ENCODE measurements at regions not wholly inside any gene's neighbourhood (a gene's known extent, or its start where the extent isn't known, plus 50 kb on each side); places are given as distances from the start of the nearest gene placed in this dataset.

DNA sequence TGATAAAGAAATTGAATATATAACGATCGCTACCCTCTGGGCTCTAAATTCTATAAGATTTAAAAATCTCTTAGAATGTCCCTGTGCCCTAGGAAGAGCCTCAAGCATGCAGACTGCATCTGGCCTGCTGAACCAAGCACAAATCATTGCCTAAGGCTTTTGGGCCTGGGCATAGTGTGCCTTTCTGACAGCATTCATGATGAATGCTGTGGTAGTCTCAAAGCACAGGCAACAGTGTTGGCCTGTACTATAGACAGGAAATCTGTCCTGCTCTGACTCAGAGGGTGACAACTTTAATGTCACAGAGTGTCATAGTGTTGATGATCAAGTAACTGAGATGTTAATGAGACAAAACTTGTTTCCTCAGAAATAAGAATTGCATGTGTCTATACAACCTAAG is 717.3 kb downstream of the STIM2 start:
- DNase-seq (ENCODE audit: low read depth), result no peak
- no peak overlapping the region for H3K4me3 ChIP-seq (ENCODE audit: low read depth, low read length)
- TF ChIP-seq, protein P1, sequence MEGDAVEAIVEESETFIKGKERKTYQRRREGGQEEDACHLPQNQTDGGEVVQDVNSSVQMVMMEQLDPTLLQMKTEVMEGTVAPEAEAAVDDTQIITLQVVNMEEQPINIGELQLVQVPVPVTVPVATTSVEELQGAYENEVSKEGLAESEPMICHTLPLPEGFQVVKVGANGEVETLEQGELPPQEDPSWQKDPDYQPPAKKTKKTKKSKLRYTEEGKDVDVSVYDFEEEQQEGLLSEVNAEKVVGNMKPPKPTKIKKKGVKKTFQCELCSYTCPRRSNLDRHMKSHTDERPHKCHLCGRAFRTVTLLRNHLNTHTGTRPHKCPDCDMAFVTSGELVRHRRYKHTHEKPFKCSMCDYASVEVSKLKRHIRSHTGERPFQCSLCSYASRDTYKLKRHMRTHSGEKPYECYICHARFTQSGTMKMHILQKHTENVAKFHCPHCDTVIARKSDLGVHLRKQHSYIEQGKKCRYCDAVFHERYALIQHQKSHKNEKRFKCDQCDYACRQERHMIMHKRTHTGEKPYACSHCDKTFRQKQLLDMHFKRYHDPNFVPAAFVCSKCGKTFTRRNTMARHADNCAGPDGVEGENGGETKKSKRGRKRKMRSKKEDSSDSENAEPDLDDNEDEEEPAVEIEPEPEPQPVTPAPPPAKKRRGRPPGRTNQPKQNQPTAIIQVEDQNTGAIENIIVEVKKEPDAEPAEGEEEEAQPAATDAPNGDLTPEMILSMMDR (IDR thresholded peaks at IDR 0.05; ENCODE audit: insufficient read depth, low read length), result no peak

DNA sequence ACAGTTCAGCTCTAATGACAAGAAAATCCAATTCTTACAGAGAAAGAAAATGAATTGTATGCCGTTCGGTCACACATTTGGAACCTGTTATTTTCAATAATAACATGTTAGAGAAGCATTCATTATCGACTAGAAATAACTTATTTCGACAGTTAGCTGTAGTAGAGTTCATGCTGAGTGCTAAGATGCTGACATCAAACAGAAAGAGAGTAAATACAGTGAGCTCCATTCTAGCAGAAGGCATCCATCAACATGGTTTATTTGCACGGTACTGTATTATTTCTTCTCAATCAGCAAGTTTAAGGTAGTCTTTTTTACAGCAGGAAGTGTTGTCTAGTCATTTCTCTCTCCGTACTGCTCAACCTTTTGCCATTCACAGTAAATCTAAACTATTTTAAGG is 732.1 kb downstream of the STIM2 start:
- no peak overlapping the region for H3K4me3 ChIP-seq (ENCODE audit: low read depth, low read length)
- DNase-seq (ENCODE audit: low read depth), result no peak
- TF ChIP-seq, protein P1 (IDR thresholded peaks at IDR 0.05; ENCODE audit: insufficient read depth, low read length), result no peak

DNA sequence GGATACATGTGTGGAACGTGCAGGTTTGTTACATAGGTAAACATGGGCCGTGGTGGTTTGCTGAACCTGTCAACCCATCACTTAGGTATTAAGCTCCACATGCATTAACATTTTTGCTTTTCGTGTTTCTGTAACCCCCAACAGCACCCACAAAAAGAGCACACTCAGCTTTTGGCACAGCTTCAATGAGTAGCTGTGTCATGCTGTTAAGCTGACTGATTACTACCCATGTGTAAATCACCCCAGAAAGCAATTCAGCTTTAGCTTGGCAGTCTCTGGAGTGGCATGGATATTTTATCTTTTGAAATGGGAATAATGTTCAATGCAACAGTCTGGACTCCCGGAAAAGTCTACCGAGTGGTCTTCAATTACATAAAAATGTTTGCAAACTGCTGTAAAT is 734.3 kb downstream of the STIM2 start:
- TF ChIP-seq, protein P1 (IDR thresholded peaks at IDR 0.05; ENCODE audit: insufficient read depth, low read length), result no peak
- DNase-seq (ENCODE audit: low read depth), result no peak
- H3K4me3 ChIP-seq (ENCODE audit: low read depth, low read length), result no peak overlapping the region

DNA sequence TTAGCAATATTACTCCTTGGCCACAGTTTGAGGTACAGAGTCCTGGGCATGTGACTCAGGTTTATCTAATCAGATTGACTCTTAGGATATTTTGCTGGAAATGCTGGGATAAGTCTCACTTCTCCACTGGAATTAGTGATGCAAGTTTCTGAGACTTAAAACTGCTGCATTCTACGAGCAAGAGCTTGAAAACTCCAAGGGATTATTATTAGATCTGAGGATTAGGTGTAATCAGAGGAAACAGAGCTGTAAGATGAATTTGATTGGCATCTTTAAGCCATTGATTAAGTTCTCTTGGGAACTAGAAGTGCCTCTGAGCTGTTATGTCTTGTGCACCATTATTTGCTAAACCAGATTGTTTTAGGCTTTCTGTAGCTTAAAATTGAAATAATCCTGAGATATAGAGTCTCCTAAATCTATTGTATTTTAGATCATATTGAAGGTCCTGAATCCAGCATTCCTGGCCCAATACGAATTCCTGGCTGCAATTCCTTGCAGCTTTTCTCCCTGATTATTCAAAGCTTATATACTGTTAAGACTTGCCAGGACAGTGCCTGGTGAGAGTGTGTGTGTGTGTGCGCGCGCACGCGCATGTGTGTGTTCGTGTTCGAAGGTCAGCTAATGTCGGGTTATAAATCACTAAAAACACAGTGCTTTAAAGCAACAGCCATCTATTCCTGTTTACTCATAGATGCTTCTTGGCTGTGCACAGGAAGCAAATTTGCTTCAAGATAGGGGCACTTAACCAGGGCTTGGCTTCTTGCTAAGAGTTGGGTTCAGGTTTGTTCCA is 735.1 kb downstream of the STIM2 start:
- no peak overlapping the region for H3K4me3 ChIP-seq (ENCODE audit: low read depth, low read length)
- DNase-seq (ENCODE audit: low read depth), result no peak
- TF ChIP-seq, protein P1 (IDR thresholded peaks at IDR 0.05; ENCODE audit: insufficient read depth, low read length), result no peak

DNA sequence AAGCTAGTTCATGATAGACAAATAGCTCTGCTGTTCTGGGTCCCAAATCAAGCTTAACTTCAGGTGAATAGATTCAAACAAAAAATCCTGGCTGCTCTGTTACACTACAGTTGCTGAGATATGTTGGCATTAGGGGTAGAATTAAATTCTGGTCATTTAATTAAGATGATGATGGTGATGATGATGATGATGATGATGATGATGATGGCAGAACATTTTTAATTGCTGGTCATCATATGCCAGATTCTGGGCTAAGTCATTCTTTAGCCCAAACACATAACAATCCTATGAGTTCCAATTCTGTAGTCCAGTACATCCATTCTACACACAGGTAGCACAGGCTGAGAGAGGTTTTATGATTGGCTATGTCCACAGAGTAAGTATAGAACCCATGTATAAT is 741.5 kb downstream of the STIM2 start:
- no peak for DNase-seq (ENCODE audit: low read depth)
- H3K4me3 ChIP-seq (ENCODE audit: low read depth, low read length), result no peak overlapping the region
- TF ChIP-seq, protein P1 (IDR thresholded peaks at IDR 0.05; ENCODE audit: insufficient read depth, low read length), result no peak

DNA sequence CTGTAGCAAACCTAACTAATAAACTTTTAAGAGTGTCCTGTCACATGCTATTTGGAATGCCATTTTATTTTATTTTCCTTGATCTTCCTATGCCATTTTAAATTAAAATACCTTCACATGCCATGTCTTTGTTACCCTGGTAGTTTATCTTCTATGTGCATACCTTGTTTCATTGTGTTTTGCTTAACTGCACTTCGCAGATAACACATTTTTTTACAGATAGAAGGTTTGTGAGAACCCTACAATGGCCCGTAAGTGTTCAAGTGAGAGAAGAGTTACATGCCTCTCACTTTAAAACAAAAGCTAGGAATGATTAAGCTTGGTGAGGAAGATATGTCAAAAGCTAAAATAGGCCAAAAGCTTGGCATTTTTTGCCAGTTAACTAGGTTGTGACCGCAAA is 744.1 kb downstream of the STIM2 start:
- DNase-seq (ENCODE audit: low read depth), result no peak
- TF ChIP-seq, protein P1 (IDR thresholded peaks at IDR 0.05; ENCODE audit: insufficient read depth, low read length), result no peak
- no peak overlapping the region for H3K4me3 ChIP-seq (ENCODE audit: low read depth, low read length)

DNA sequence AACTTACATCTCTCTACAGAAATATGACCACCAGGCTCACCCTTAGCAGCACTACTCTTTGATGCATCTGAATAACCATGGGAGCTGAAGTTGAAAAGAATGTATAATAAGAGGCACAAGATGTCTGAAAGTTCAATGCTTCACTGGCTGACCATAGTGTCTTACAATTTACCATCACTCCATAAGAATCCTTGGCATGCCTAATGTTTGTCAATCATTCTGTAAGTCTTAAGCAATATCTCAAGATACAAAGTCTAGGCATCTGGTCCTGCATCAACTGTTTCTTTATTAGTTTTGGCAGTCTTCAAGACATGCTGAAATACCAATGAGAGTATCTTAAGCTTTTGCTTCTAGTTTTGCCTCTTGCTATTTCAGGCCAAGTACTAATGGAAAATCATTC is 755.5 kb downstream of the STIM2 start:
- H3K4me3 ChIP-seq (ENCODE audit: low read depth, low read length), result no peak overlapping the region
- TF ChIP-seq, protein P1 (IDR thresholded peaks at IDR 0.05; ENCODE audit: insufficient read depth, low read length), result no peak
- no peak for DNase-seq (ENCODE audit: low read depth)

All from fibroblast of the aortic adventitia (primary cell).